H1 (cell line): ENCODE measurements at regions not wholly inside any gene's neighbourhood (a gene's known extent, or its start where the extent isn't known, plus 50 kb on each side); places are given as distances from the start of the nearest gene placed in this dataset.
"Not testable (repeated sequence)": the region's sequence is repeated elsewhere in the genome, so short reads cannot be mapped to it uniquely, and the experiment has no call there.

ENCODE experiments used
- CTCF ChIA-PET: fragments of 300-600 bp; sonication (Branson Sonifier 250); formaldehyde crosslinking; loops from one replicate; lab custom pipeline; 2021; ENCODE audit not compliant: partially characterized antibody; lab: Charles Lee
- POLR2A ChIA-PET: fragments of 300-600 bp; sonication (Branson Sonifier 250); formaldehyde crosslinking; loops from one replicate; lab custom pipeline; 2021; ENCODE audit warnings: inconsistent platforms; ENCODE audit not compliant: partially characterized antibody; lab: Charles Lee
- DNase-seq, 2 experiments: peaks; one replicate each; pipeline versions ENCODE4 v3.0.0 to v3.0.0-alpha.2; 2010 to 2022; ENCODE audit warnings: low spot score in 2 of 2, low read depth in 1 of 2, mixed read lengths in 1 of 2
- FAIRE-seq: peaks from 2 replicates; lab custom pipeline; 2011; peaks lifted over from hg19 to GRCh38; lab: Jason Lieb, UNC
- H2AFZ ChIP-seq: 2 replicates; pipeline ENCODE4 v1.8.1; 2012; ENCODE audit warnings: low read length, inconsistent platforms
- H2AK5ac ChIP-seq: 2 replicates; pipeline ENCODE4 v1.6.1; 2013; ENCODE audit warnings: low read depth, low read length
- H2BK120ac ChIP-seq: replicated peaks from 2 replicates; pipeline ENCODE3; 2013; ENCODE audit warnings: low read depth, low read length, inconsistent platforms
- H2BK12ac ChIP-seq: 2 replicates; pipeline ENCODE4 v1.6.1; 2013; ENCODE audit warnings: low read depth, low read length
- H2BK15ac ChIP-seq: 2 replicates; pipeline ENCODE4 v1.6.1; 2013; ENCODE audit warnings: low read length
- H2BK20ac ChIP-seq: 2 replicates; pipeline ENCODE4 v1.6.1; 2013; ENCODE audit warnings: low read length
- H2BK5ac ChIP-seq: 2 replicates; pipeline ENCODE4 v1.6.1; 2013; ENCODE audit warnings: low read depth, low read length
- H3K14ac ChIP-seq: 2 replicates; pipeline ENCODE4 v1.6.1; 2013; ENCODE audit warnings: inconsistent platforms; ENCODE audit not compliant: insufficient read length
- H3K18ac ChIP-seq: 2 replicates; pipeline ENCODE4 v1.6.1; 2013; ENCODE audit warnings: low read length; ENCODE audit errors: extremely low read depth
- H3K23ac ChIP-seq: 2 replicates; pipeline ENCODE4 v1.6.1; 2013; ENCODE audit warnings: inconsistent platforms; ENCODE audit not compliant: insufficient read length
- H3K23me2 ChIP-seq: 2 replicates; pipeline ENCODE4 v1.6.1; 2013; ENCODE audit warnings: low read depth, low read length
- H3K27ac ChIP-seq: 2 replicates; pipeline ENCODE4 v1.6.1; 2011; ENCODE audit warnings: low read depth, low read length, inconsistent platforms
- H3K27me3 ChIP-seq, 4 experiments: replicated peaks in 1 of 4; 1 replicate in 1 of 4; 2 replicates in 3 of 4; pipeline versions ENCODE4 v1.6.1 to v1.8.1; 2011 to 2013; ENCODE audit warnings: low read length in 3 of 4, mild to moderate bottlenecking in 3 of 4, inconsistent platforms in 2 of 4, mixed read lengths in 2 of 4, moderate library complexity in 1 of 4; ENCODE audit not compliant: control insufficient read depth in 3 of 4, insufficient read depth in 3 of 4; ENCODE audit errors: extremely low read depth in 1 of 4
- H3K36me3 ChIP-seq, 4 experiments: 2 replicates each; pipeline versions ENCODE4 v1.6.1 to v1.8.1; 2011 to 2013; ENCODE audit warnings: mild to moderate bottlenecking in 4 of 4, low read length in 3 of 4, moderate library complexity in 2 of 4, control low read depth in 1 of 4, inconsistent platforms in 1 of 4; ENCODE audit not compliant: insufficient read depth in 4 of 4, control insufficient read depth in 2 of 4
- H3K4ac ChIP-seq: replicated peaks from 2 replicates; pipeline ENCODE3; 2013; ENCODE audit warnings: low read length, low read depth, mixed read lengths, inconsistent platforms; ENCODE audit not compliant: insufficient read length
- H3K4me1 ChIP-seq, 4 experiments: replicated peaks in 1 of 4; 1 replicate in 1 of 4; 2 replicates in 3 of 4; pipeline versions ENCODE4 v1.6.1 to v1.8.1; 2011 to 2013; ENCODE audit warnings: low read length in 3 of 4, inconsistent platforms in 2 of 4, mixed read lengths in 1 of 4; ENCODE audit not compliant: insufficient read depth in 4 of 4, control insufficient read depth in 3 of 4
- H3K4me2 ChIP-seq, 2 experiments: 2 replicates each; pipeline versions ENCODE4 v1.6.1 to v1.8.1; 2011 to 2013; ENCODE audit warnings: low read depth in 2 of 2, low read length in 2 of 2, control low read depth in 1 of 2, inconsistent platforms in 1 of 2, mild to moderate bottlenecking in 1 of 2; ENCODE audit not compliant: insufficient read depth in 1 of 2
- H3K4me3 ChIP-seq, 4 experiments: fragments of 200-600, 300-600 bp in 1 of 4; sonication (generic), shearing (Covaris generic), sonication (Bioruptor Twin) in 1 of 4; 2 replicates each; pipeline versions ENCODE4 v1.5.1 to v1.8.1; 2011 to 2016; ENCODE audit warnings: low read length in 4 of 4, low read depth in 3 of 4, control low read depth in 2 of 4, inconsistent platforms in 2 of 4, mild to moderate bottlenecking in 2 of 4, mixed read lengths in 1 of 4, moderate library complexity in 1 of 4; ENCODE audit not compliant: insufficient read depth in 2 of 4; ENCODE audit errors: extremely low read depth in 1 of 4
- H3K56ac ChIP-seq: replicated peaks from 2 replicates; pipeline ENCODE3; 2013; ENCODE audit warnings: low read depth, mild to moderate bottlenecking, mixed read lengths, low read length, inconsistent platforms; ENCODE audit not compliant: insufficient read length
- H3K79me1 ChIP-seq: 2 replicates; pipeline ENCODE4 v1.6.1; 2013; ENCODE audit warnings: low read depth, low read length, control low read depth
- H3K79me2 ChIP-seq, 2 experiments: 2 replicates each; pipeline versions ENCODE4 v1.6.1 to v1.8.1; 2012 to 2013; ENCODE audit warnings: low read length in 2 of 2, mild to moderate bottlenecking in 2 of 2, inconsistent platforms in 1 of 2; ENCODE audit not compliant: insufficient read depth in 2 of 2, control insufficient read depth in 1 of 2
- H3K9ac ChIP-seq, 4 experiments: replicated peaks in 1 of 4; 1 replicate in 1 of 4; 2 replicates in 3 of 4; pipeline versions ENCODE4 v1.6.1 to v1.8.1; 2011 to 2013; ENCODE audit warnings: low read depth in 3 of 4, low read length in 3 of 4, control low read depth in 2 of 4, mild to moderate bottlenecking in 2 of 4, moderate library complexity in 2 of 4, inconsistent platforms in 1 of 4; ENCODE audit errors: extremely low read depth in 1 of 4
- H3K9me3 ChIP-seq, 2 experiments: 2 replicates each; pipeline versions ENCODE4 v1.6.1 to v1.8.1; 2012 to 2013; ENCODE audit warnings: mild to moderate bottlenecking in 2 of 2, moderate library complexity in 2 of 2, control low read depth in 1 of 2, inconsistent platforms in 1 of 2, low read depth in 1 of 2, low read length in 1 of 2, mixed read lengths in 1 of 2; ENCODE audit not compliant: insufficient read depth in 2 of 2
- H4K20me1 ChIP-seq, 2 experiments: replicated peaks in 1 of 2; 2 replicates each; pipeline versions ENCODE3 to v1.8.1; 2011 to 2013; ENCODE audit warnings: inconsistent platforms in 2 of 2, low read length in 2 of 2, mild to moderate bottlenecking in 1 of 2; ENCODE audit not compliant: insufficient read depth in 2 of 2, control insufficient read depth in 1 of 2
- H4K5ac ChIP-seq: 2 replicates; pipeline ENCODE4 v1.6.1; 2013; ENCODE audit warnings: low read length, low read depth, mixed read lengths, inconsistent platforms; ENCODE audit not compliant: insufficient read length
- H4K8ac ChIP-seq: 2 replicates; pipeline ENCODE4 v1.8.0; 2013; ENCODE audit warnings: mild to moderate bottlenecking, moderate library complexity, low read length, inconsistent platforms; ENCODE audit not compliant: insufficient read depth; ENCODE audit errors: extremely low read depth
- H4K91ac ChIP-seq: replicated peaks from 2 replicates; pipeline ENCODE3; 2013; ENCODE audit warnings: low read length, mixed read lengths, inconsistent platforms; ENCODE audit not compliant: insufficient read length
- WGBS, 2 experiments: shearing (Covaris generic) in 1 of 2; methylation state at CpG; one replicate each; pipeline versions ENCODE4 v1.1.6 to v1.1.7; 2013 to 2015; ENCODE audit warnings: low lambda C conversion rate in 2 of 2, mixed read lengths in 2 of 2, inconsistent platforms in 1 of 2, low coverage in 1 of 2, missing lambda C conversion rate in 1 of 2; ENCODE audit not compliant: insufficient replicate concordance in 2 of 2, insufficient coverage in 1 of 2, insufficient read length in 1 of 2; ENCODE audit errors: extremely low coverage in 1 of 2, missing lambda C conversion rate in 1 of 2; 5-methylcytosine and 5-hydroxymethylcytosine counted together

DNA sequence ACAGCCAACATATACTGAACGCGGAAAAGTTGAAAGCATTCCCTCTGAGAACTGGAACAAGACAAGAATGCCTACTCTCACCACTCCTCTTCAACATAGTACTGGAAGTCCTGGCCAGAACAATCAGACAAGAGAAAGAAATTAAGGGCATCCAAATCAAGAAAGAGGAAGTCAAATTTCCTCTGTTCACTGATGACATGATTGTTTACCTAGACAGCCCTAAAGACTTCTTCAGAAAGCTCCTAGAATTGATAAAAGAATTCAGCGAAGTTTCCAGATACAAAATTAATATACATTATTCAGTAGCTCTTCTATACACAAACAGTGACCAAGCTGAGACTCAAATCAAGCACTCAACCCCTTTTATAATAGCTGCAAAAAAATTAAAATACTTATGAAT, 491.8 kb upstream of the POT1 start:
- H3K9ac ChIP-seq, H3K23ac ChIP-seq, H2BK20ac ChIP-seq, FAIRE-seq, H4K20me1 ChIP-seq, DNase-seq, H2AK5ac ChIP-seq, H3K9me3 ChIP-seq, H3K27ac ChIP-seq, H3K36me3 ChIP-seq, H2BK12ac ChIP-seq, H3K27me3 ChIP-seq, H3K14ac ChIP-seq, H3K4ac ChIP-seq, H3K79me2 ChIP-seq, H2BK120ac ChIP-seq, POLR2A ChIA-PET, H3K4me2 ChIP-seq, H3K4me3 ChIP-seq, H2AFZ ChIP-seq, H2BK5ac ChIP-seq, H3K23me2 ChIP-seq, H4K8ac ChIP-seq, H3K79me1 ChIP-seq, H4K91ac ChIP-seq, H4K5ac ChIP-seq, CTCF ChIA-PET, H3K18ac ChIP-seq, H3K4me1 ChIP-seq, H2BK15ac ChIP-seq, H3K56ac ChIP-seq: not testable (repeated sequence)
- WGBS, 2 experiments: 98% methylated on average over 3 of the region's 3 CpGs; no CpG with 5 or more reads in 1 of the 2 experiments
